ENCODE measurements at regions not wholly inside any gene's neighbourhood (a gene's known extent, or its start where the extent isn't known, plus 50 kb on each side); places are given as distances from the start of the nearest gene placed in this dataset.
"Not testable (repeated sequence)": the region's sequence is repeated elsewhere in the genome, so short reads cannot be mapped to it uniquely, and the experiment has no call there.

DNA sequence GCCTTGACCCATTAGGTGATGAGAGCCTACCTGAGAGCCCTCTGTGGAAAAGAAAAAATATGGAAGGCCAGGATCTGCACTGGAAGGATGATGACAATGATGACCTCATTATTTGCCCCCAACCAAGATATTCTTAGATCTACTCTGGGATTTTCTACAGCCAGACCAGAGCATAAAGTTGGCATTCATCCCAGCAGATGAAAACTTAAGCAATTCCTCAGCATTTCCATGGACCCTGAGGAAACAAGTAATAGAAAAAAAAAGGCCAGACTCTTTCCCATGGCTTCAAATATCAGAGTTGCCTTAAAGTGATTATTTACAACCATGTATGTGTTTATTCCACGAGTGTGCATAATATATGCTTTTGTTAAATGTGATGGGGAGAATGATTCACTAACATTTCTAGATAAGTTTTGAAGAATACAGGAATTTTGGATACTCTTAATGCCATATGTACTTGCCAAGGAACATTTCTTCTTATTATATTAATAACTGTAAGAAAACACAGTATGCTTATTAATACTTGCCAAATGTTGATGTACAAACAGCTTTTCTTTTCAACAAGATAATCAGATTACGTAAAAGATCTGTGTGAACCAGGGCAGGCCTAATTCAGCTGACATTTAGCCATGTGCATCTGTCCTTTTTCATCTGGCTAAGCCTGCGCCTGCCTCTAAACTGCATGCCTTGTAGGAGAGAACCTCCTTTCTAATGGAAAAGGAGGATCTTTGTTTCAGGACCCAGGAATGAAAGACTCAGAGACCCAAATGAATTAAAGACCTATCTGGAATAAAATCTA, 94.8 kb downstream of the ARRDC3 start:
- no peaks in the 10 kb centered on the region for H3K9me2 ChIP-seq (ENCODE audit: insufficient read depth, low read length)
- H3K79me2 ChIP-seq (ENCODE audit: insufficient read depth, low read depth, low read length): no peaks in the 10 kb centered on the region
- H3K4me2 ChIP-seq (ENCODE audit: low read length): no peak overlapping the region
- H2AFZ ChIP-seq (ENCODE audit: low read length): no peak overlapping the region
- DNase-seq (ENCODE audit: low spot score): no peak
- TF ChIP-seq, protein P1, sequence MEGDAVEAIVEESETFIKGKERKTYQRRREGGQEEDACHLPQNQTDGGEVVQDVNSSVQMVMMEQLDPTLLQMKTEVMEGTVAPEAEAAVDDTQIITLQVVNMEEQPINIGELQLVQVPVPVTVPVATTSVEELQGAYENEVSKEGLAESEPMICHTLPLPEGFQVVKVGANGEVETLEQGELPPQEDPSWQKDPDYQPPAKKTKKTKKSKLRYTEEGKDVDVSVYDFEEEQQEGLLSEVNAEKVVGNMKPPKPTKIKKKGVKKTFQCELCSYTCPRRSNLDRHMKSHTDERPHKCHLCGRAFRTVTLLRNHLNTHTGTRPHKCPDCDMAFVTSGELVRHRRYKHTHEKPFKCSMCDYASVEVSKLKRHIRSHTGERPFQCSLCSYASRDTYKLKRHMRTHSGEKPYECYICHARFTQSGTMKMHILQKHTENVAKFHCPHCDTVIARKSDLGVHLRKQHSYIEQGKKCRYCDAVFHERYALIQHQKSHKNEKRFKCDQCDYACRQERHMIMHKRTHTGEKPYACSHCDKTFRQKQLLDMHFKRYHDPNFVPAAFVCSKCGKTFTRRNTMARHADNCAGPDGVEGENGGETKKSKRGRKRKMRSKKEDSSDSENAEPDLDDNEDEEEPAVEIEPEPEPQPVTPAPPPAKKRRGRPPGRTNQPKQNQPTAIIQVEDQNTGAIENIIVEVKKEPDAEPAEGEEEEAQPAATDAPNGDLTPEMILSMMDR (conservative IDR thresholded peaks at IDR 0.05; ENCODE audit: low read length): no peak
- no peak for TF ChIP-seq EZH2phosphoT487 (IDR thresholded peaks at IDR 0.05; ENCODE audit: borderline replicate concordance, low read depth, low read length)
- no peak overlapping the region for H3K4me3 ChIP-seq (ENCODE audit: low read depth, low read length, poor library complexity, severe bottlenecking)
- H3K9me3 ChIP-seq (ENCODE audit: low read length): no peaks in the 10 kb centered on the region
- no peaks in the 10 kb centered on the region for H3K36me3 ChIP-seq (ENCODE audit: insufficient read depth, low read length)
- no peak overlapping the region for H3K27ac ChIP-seq (ENCODE audit: low read depth, low read length, poor library complexity, severe bottlenecking)
- no peaks in the 10 kb centered on the region for H3K4me1 ChIP-seq (ENCODE audit: insufficient read depth, low read length, poor library complexity, severe bottlenecking)
- ChIA-PET POLR2A (interaction anchor here (0.7 kb wide), 1 partner anchor 58 kb away, joined by 3 read pairs; no protein-coding TSS in a partner anchor), CTCF (ENCODE audit: unreplicated experiment) (no interaction called here)
- intact Hi-C loops (cut with micrococcal nuclease; ENCODE audit: unreplicated experiment): no loop called here
- H4K20me1 ChIP-seq (ENCODE audit: insufficient read depth, low read length): no peaks in the 10 kb centered on the region
- BruUV-seq (replicated peaks): no TSS peak

DNA sequence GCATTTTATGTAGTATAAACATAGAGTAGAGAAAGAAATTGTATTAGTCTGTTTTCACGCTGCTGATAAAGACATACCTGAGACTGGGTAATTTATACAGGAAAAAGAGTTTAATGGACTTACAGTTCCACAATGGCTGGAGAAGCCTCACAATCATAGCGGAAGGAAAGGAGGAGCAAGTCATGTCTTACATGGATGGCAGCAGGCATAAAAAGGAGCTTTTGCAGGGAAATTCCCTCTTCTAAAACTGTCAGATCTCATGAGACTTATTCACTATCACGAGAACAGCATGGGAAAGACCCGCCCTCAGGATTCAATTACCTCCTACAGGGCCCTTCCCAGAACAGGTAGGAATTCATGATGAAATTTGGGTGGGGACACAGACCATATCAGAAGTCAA, 98.1 kb downstream of the ARRDC3 start:
- BruUV-seq (replicated peaks); H4K20me1 ChIP-seq (ENCODE audit: insufficient read depth, low read length); H3K9me3 ChIP-seq (ENCODE audit: low read length); intact Hi-C loops (cut with micrococcal nuclease; ENCODE audit: unreplicated experiment); H3K4me3 ChIP-seq (ENCODE audit: low read depth, low read length, poor library complexity, severe bottlenecking); H2AFZ ChIP-seq (ENCODE audit: low read length); CTCF ChIA-PET (ENCODE audit: unreplicated experiment); POLR2A ChIA-PET; H3K79me2 ChIP-seq (ENCODE audit: insufficient read depth, low read depth, low read length); H3K27ac ChIP-seq (ENCODE audit: low read depth, low read length, poor library complexity, severe bottlenecking); DNase-seq (ENCODE audit: low spot score); H3K4me2 ChIP-seq (ENCODE audit: low read length); H3K36me3 ChIP-seq (ENCODE audit: insufficient read depth, low read length); H3K9me2 ChIP-seq (ENCODE audit: insufficient read depth, low read length): not testable (repeated sequence)
- H3K4me1 ChIP-seq (ENCODE audit: insufficient read depth, low read length, poor library complexity, severe bottlenecking): peaks cover 11% of the 10 kb centered on the region

DNA sequence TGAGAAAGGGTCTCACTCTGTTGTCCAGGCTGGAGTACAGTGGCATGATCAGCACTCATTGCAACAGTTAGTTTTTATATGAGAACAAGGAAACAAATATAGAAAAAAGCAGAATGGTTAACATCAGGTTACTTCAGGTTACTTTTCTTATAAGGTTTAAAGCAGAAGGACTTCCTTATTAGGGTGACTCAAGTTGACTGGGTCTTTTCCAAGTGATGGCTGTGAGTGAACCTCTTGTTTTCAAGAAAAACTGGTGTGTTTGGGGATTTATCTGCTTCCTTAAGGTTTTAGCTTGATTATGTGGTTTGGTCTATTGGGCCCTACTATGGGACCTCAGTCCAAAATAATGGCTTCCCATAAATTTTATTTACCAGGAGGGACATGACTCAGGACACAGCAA, 99.2 kb downstream of the ARRDC3 start:
- Histone ChIP-seq H3K79me2 (ENCODE audit: insufficient read depth, low read depth, low read length) (no peaks in the 10 kb centered on the region), H3K27ac (ENCODE audit: low read depth, low read length, poor library complexity, severe bottlenecking) (no peak overlapping the region), H3K4me1 (ENCODE audit: insufficient read depth, low read length, poor library complexity, severe bottlenecking) (peaks cover 13% of the 10 kb centered on the region), H3K4me3 (ENCODE audit: low read depth, low read length, poor library complexity, severe bottlenecking) (no peak overlapping the region), H2AFZ (ENCODE audit: low read length) (no peak overlapping the region), H3K9me2 (ENCODE audit: insufficient read depth, low read length) (no peaks in the 10 kb centered on the region), H3K36me3 (ENCODE audit: insufficient read depth, low read length) (no peaks in the 10 kb centered on the region), H4K20me1 (ENCODE audit: insufficient read depth, low read length) (no peaks in the 10 kb centered on the region), H3K9me3 (ENCODE audit: low read length) (no peaks in the 10 kb centered on the region), H3K4me2 (ENCODE audit: low read length) (no peak overlapping the region)
- ChIA-PET POLR2A (no interaction called here), CTCF (ENCODE audit: unreplicated experiment) (interaction anchor here (1.0 kb wide), 1 partner anchor 78 kb away, joined by 3 read pairs; no protein-coding TSS in a partner anchor)
- intact Hi-C loops (cut with micrococcal nuclease; ENCODE audit: unreplicated experiment): no loop called here
- TF ChIP-seq, protein P1 (conservative IDR thresholded peaks at IDR 0.05; ENCODE audit: low read length): no peak
- no peak for TF ChIP-seq EZH2phosphoT487 (IDR thresholded peaks at IDR 0.05; ENCODE audit: borderline replicate concordance, low read depth, low read length)
- no TSS peak for BruUV-seq (replicated peaks)
- DNase-seq (ENCODE audit: low spot score): no peak

Data from OCI-LY7 (cell line).